Heart left ventricle (tissue), 13 donors: ENCODE measurements at regions not wholly inside any gene's neighbourhood (a gene's known extent, or its start where the extent isn't known, plus 50 kb on each side); places are given as distances from the start of the nearest gene placed in this dataset.

Source experiments
- CTCF ChIP-seq, 12 donors: fragments of 200-600 bp; sonication (generic) in 4 of 12; IDR thresholded peaks; one replicate each; pipeline versions ENCODE4 v1.5.0 to v1.8.0; 2018 to 2022; ENCODE audit warnings: antibody characterized with exemption in 12 of 12, mild to moderate bottlenecking in 5 of 12
- POLR2A ChIP-seq, 2 donors: fragments of 450-650 bp; IDR thresholded peaks; one replicate each; pipeline ENCODE4 v1.6.1; 2017; ENCODE audit warnings: antibody characterized with exemption in 2 of 2, mild to moderate bottlenecking in 2 of 2, moderate library complexity in 2 of 2
- donor health status: ischemic (EF 13 %, LVEDD 7.1; RV severe dilation, severe dysfunction).
- donor health status: DM: no; HTN: yes; CAD: no.
- donor health status: DM: no; HTN: no; CAD: no.
- donor health status: ischemic (EF 25% LVEDD 6.9; RV normal size, moderate dysfunction).
- donor health status: ischemic (EF 25% LVEDD 5.7; RV mildly dilated, moderate dysfunction).
- donor health status: ischemic (EF 35%, LVEDD 5.7; RV mildly dilated, moderate dysfunction).
- donor health status: nonischemic (EF 11% LVEDD 7.7; RV severe dilation, severe dysfunction).
- donor health status: DM: yes; HTN: yes; CAD: no.
- donor health status: PGD.
- donor health status: ischemic (EF 29% LVEDD 5.4; RV normal size, mild dysfunction).
- donor health status: nonischemic (EF 23%, LVEDD 6.1; RV moderate dilation, normal function).

- TF ChIP-seq POLR2A (IDR thresholded peaks at IDR 0.05): no peak
- TF ChIP-seq CTCF (IDR thresholded peaks at IDR 0.05): no peak
Measured at GRCh38 chr17:68197997-68198930, 49.6 kb upstream of the AMZ2 start.
